ENCODE measurements at regions not wholly inside any gene's neighbourhood (a gene's known extent, or its start where the extent isn't known, plus 50 kb on each side); places are given as distances from the start of the nearest gene placed in this dataset.

DNA sequence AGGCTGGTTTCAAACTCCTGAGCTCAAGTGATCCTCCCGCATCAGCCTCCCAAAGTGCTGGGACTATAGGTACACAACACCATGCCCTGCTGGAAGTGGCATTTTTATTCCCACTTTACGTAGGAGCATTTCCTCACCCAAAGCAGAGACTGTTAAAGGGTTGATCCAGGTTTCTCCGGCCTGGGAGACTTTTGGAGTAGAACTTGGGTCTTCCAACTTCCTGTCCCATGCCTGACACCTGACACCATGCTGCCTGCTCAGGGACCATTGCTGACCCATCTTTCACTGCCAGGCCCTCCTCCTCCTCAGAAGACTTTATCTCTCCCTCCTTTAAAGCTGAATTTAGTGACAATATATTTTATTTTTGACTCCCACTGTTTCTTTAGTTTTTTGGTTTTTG lies 302.0 kb upstream of the LYZL1 start:
- DNase-seq (ENCODE audit: low read depth) (no peak), FAIRE-seq (no peak)
- Histone ChIP-seq H3K9ac (ENCODE audit: low read length) (no peak overlapping the region), H3K79me2 (ENCODE audit: insufficient read depth, low read length) (no peaks in the 10 kb centered on the region), H3K27ac (ENCODE audit: low read depth, low read length) (no peak overlapping the region), H3K27me3 (ENCODE audit: insufficient read depth, low read length) (no peaks in the 10 kb centered on the region), H3K9me3 (ENCODE audit: insufficient read depth, low read depth, low read length) (no peaks in the 10 kb centered on the region), H2AFZ (ENCODE audit: low read depth, low read length) (no peak overlapping the region), H4K20me1 (ENCODE audit: insufficient read depth, low read length) (no peaks in the 10 kb centered on the region), H3K36me3 (ENCODE audit: insufficient read depth, low read length) (no peaks in the 10 kb centered on the region), H3K4me2 (ENCODE audit: low read length) (no peak overlapping the region), H3K4me1 (ENCODE audit: insufficient read depth, low read length) (peaks cover 20% of the 10 kb centered on the region), H3K4me3 (ENCODE audit: insufficient read depth, low read depth, low read length) (no peak overlapping the region)
- H3K36me3 Mint-ChIP-seq (ENCODE audit: low read depth, unreplicated experiment) = no peaks in the 10 kb centered on the region
- peaks cover 24% of the 10 kb centered on the region for H3K4me1 Mint-ChIP-seq (ENCODE audit: low read depth, unreplicated experiment)
- H3K4me3 Mint-ChIP-seq (ENCODE audit: unreplicated experiment) = no peak overlapping the region
- TF ChIP-seq, protein P1, sequence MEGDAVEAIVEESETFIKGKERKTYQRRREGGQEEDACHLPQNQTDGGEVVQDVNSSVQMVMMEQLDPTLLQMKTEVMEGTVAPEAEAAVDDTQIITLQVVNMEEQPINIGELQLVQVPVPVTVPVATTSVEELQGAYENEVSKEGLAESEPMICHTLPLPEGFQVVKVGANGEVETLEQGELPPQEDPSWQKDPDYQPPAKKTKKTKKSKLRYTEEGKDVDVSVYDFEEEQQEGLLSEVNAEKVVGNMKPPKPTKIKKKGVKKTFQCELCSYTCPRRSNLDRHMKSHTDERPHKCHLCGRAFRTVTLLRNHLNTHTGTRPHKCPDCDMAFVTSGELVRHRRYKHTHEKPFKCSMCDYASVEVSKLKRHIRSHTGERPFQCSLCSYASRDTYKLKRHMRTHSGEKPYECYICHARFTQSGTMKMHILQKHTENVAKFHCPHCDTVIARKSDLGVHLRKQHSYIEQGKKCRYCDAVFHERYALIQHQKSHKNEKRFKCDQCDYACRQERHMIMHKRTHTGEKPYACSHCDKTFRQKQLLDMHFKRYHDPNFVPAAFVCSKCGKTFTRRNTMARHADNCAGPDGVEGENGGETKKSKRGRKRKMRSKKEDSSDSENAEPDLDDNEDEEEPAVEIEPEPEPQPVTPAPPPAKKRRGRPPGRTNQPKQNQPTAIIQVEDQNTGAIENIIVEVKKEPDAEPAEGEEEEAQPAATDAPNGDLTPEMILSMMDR (IDR thresholded peaks at IDR 0.05; ENCODE audit: insufficient read depth, low read depth, low read length) = no peak
- TF ChIP-seq EZH2 (IDR thresholded peaks at IDR 0.05; ENCODE audit: insufficient read depth, low read length) = no peak
- H3K27me3 Mint-ChIP-seq (ENCODE audit: low read depth, unreplicated experiment) = no peaks in the 10 kb centered on the region
- H3K9me3 Mint-ChIP-seq (ENCODE audit: unreplicated experiment) = no peaks in the 10 kb centered on the region
- no peak overlapping the region for H3K27ac Mint-ChIP-seq (ENCODE audit: unreplicated experiment)

DNA sequence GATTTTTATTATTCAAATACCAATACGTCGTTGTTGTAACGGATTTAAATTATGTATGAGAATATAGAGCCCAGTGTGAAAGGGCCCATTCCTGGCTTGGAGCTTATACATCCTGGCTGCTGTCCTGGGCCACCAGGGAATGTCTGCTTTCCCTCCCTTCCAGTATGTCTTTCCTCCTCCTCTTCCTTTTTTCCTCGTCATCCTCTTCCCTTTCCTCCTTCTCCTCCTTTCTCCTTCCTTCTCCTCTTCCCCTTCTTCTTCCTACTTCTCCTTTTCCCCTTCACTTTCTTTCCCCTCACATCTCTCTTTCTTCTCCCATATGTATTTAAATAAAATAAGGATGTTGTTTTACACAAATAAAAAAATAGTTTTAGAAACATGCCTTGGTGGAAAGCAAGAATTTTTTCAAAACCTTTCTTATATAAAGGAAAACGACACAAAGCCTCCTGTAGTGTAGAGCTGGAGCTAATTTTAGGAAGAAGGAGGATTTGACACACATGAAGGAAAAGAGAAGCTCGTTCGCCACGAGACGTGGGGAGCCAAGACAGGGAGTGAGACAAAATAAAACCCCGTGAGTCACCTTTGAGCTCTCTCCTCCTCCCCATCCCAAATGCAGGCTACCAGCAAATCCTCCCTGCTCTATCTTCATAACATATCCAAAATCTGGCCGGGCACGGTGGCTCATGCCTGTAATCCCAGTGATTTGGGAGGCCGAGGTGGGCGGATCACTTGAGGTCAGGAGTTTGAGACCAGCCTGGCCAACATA lies 301.1 kb upstream of the LYZL1 start:
- H3K36me3 ChIP-seq (ENCODE audit: insufficient read depth, low read length) = no peaks in the 10 kb centered on the region
- H3K9me3 ChIP-seq (ENCODE audit: insufficient read depth, low read depth, low read length) = no peaks in the 10 kb centered on the region
- H4K20me1 ChIP-seq (ENCODE audit: insufficient read depth, low read length) = no peaks in the 10 kb centered on the region
- Mint-ChIP-seq H3K27me3 (ENCODE audit: low read depth, unreplicated experiment) (no peaks in the 10 kb centered on the region), H3K36me3 (ENCODE audit: low read depth, unreplicated experiment) (no peaks in the 10 kb centered on the region), H3K4me3 (ENCODE audit: unreplicated experiment) (no peak overlapping the region), H3K4me1 (ENCODE audit: low read depth, unreplicated experiment) (peaks cover 27% of the 10 kb centered on the region), H3K27ac (ENCODE audit: unreplicated experiment) (no peak overlapping the region), H3K9me3 (ENCODE audit: unreplicated experiment) (no peaks in the 10 kb centered on the region)
- no peak overlapping the region for H3K4me2 ChIP-seq (ENCODE audit: low read length)
- TF ChIP-seq EZH2 (IDR thresholded peaks at IDR 0.05; ENCODE audit: insufficient read depth, low read length) = no peak
- TF ChIP-seq, protein P1 (IDR thresholded peaks at IDR 0.05; ENCODE audit: insufficient read depth, low read depth, low read length) = no peak
- FAIRE-seq (no peak), DNase-seq (ENCODE audit: low read depth) (no peak)
- no peak overlapping the region for H3K9ac ChIP-seq (ENCODE audit: low read length)
- peaks cover 26% of the 10 kb centered on the region for H3K4me1 ChIP-seq (ENCODE audit: insufficient read depth, low read length)
- no peaks in the 10 kb centered on the region for H3K79me2 ChIP-seq (ENCODE audit: insufficient read depth, low read length)
- no peak overlapping the region for H3K4me3 ChIP-seq (ENCODE audit: insufficient read depth, low read depth, low read length)
- no peak overlapping the region for H3K27ac ChIP-seq (ENCODE audit: low read depth, low read length)
- no peaks in the 10 kb centered on the region for H3K27me3 ChIP-seq (ENCODE audit: insufficient read depth, low read length)
- no peak overlapping the region for H2AFZ ChIP-seq (ENCODE audit: low read depth, low read length)

DNA sequence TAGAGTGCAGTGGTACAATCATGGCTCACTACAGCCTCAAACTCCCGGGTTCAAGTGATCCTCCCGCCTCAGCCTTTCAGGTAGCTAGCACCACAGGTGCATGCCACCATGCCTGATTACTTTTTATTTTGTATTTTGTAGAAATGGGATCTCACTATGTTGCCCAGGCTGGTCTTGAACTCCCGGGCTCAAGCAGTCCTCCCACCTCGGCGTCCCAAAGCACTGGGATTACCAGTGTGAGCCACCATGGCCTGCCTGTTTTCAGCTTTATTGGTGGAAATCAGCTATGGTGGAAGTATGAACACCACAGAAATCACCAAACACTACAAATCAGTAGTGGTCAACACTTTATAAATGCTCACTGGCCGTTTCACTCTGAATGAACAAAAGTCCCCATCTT lies 299.9 kb upstream of the LYZL1 start:
- H3K9ac ChIP-seq (ENCODE audit: low read length) = no peak overlapping the region
- H3K27me3 ChIP-seq (ENCODE audit: insufficient read depth, low read length) = no peaks in the 10 kb centered on the region
- H3K4me3 ChIP-seq (ENCODE audit: insufficient read depth, low read depth, low read length) = no peak overlapping the region
- no peak overlapping the region for H3K27ac ChIP-seq (ENCODE audit: low read depth, low read length)
- H4K20me1 ChIP-seq (ENCODE audit: insufficient read depth, low read length) = no peaks in the 10 kb centered on the region
- H3K4me2 ChIP-seq (ENCODE audit: low read length) = no peak overlapping the region
- H3K9me3 ChIP-seq (ENCODE audit: insufficient read depth, low read depth, low read length) = no peaks in the 10 kb centered on the region
- H3K4me1 ChIP-seq (ENCODE audit: insufficient read depth, low read length) = peaks cover 25% of the 10 kb centered on the region
- FAIRE-seq (no peak), DNase-seq (ENCODE audit: low read depth) (no peak)
- no peaks in the 10 kb centered on the region for H3K36me3 Mint-ChIP-seq (ENCODE audit: low read depth, unreplicated experiment)
- H3K79me2 ChIP-seq (ENCODE audit: insufficient read depth, low read length) = no peaks in the 10 kb centered on the region
- peaks cover under 1% of the 10 kb centered on the region for H3K9me3 Mint-ChIP-seq (ENCODE audit: unreplicated experiment)
- no peak overlapping the region for H3K27ac Mint-ChIP-seq (ENCODE audit: unreplicated experiment)
- no peaks in the 10 kb centered on the region for H3K27me3 Mint-ChIP-seq (ENCODE audit: low read depth, unreplicated experiment)
- no peaks in the 10 kb centered on the region for H3K36me3 ChIP-seq (ENCODE audit: insufficient read depth, low read length)
- TF ChIP-seq, protein P1 (IDR thresholded peaks at IDR 0.05; ENCODE audit: insufficient read depth, low read depth, low read length) = no peak
- no peak for TF ChIP-seq EZH2 (IDR thresholded peaks at IDR 0.05; ENCODE audit: insufficient read depth, low read length)
- no peak overlapping the region for H2AFZ ChIP-seq (ENCODE audit: low read depth, low read length)
- H3K4me1 Mint-ChIP-seq (ENCODE audit: low read depth, unreplicated experiment) = peaks cover 24% of the 10 kb centered on the region
- no peak overlapping the region for H3K4me3 Mint-ChIP-seq (ENCODE audit: unreplicated experiment)
